ENCODE measurements at regions not wholly inside any gene's neighbourhood (a gene's known extent, or its start where the extent isn't known, plus 50 kb on each side); places are given as distances from the start of the nearest gene placed in this dataset.
"Not testable (repeated sequence)": the region's sequence is repeated elsewhere in the genome, so short reads cannot be mapped to it uniquely, and the experiment has no call there.

DNA sequence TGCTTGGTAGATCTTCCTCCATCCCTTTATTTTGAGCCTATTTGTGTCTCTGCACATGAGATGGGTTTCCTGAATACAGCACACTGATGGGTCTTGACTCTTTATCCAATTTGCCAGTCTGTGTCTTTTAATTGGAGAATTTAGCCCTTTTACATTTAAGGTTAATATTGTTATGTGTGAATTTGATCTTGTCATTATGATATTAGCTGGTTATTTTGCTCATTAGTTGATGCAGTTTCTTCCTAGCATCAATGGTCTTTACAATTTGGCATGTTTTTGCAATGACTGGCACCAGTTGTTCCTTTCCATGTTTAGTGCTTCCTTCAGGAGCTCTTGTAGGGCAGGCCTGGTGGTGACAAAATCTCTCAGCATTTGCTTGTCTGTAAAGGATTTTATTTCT, 72.4 kb downstream of the HNRNPD start:
- not testable (repeated sequence) for H3K27ac Mint-ChIP-seq; H3K27me3 Mint-ChIP-seq; H3K36me3 Mint-ChIP-seq (ENCODE audit: insufficient read depth); H3K4me1 Mint-ChIP-seq (ENCODE audit: low read depth); H3K9me3 Mint-ChIP-seq (ENCODE audit: low read depth); DNase-seq (ENCODE audit: low spot score, unreplicated experiment); H3K4me3 Mint-ChIP-seq (ENCODE audit: low read depth)

DNA sequence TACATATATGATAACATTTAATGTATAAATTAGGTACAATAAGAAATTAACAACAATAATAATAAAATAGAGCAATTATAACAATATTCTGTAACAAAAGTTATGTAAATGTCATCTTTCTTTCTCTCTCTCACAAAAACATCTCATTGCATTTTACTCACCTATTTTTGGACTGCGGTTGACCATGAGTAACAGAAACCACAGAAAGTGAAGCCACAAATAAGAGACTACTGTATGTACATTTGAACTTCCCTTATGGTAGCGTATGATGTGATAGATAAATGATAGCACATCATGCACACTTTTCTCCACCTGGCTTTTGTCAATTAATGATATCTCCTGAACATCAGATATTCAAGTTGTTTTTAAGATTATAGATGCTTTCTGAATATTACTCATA, 80.5 kb downstream of the HNRNPD start:
- Mint-ChIP-seq H3K27me3 (no peaks in the 10 kb centered on the region), H3K4me3 (ENCODE audit: low read depth) (no peak overlapping the region), H3K27ac (no peak overlapping the region), H3K36me3 (ENCODE audit: insufficient read depth) (no peaks in the 10 kb centered on the region), H3K9me3 (ENCODE audit: low read depth) (no peaks in the 10 kb centered on the region), H3K4me1 (ENCODE audit: low read depth) (no peaks in the 10 kb centered on the region)
- DNase-seq (ENCODE audit: low spot score, unreplicated experiment) = no peak
- TF ChIP-seq, protein P1, sequence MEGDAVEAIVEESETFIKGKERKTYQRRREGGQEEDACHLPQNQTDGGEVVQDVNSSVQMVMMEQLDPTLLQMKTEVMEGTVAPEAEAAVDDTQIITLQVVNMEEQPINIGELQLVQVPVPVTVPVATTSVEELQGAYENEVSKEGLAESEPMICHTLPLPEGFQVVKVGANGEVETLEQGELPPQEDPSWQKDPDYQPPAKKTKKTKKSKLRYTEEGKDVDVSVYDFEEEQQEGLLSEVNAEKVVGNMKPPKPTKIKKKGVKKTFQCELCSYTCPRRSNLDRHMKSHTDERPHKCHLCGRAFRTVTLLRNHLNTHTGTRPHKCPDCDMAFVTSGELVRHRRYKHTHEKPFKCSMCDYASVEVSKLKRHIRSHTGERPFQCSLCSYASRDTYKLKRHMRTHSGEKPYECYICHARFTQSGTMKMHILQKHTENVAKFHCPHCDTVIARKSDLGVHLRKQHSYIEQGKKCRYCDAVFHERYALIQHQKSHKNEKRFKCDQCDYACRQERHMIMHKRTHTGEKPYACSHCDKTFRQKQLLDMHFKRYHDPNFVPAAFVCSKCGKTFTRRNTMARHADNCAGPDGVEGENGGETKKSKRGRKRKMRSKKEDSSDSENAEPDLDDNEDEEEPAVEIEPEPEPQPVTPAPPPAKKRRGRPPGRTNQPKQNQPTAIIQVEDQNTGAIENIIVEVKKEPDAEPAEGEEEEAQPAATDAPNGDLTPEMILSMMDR (IDR thresholded peaks at IDR 0.05; ENCODE audit: unreplicated experiment) = no peak

DNA sequence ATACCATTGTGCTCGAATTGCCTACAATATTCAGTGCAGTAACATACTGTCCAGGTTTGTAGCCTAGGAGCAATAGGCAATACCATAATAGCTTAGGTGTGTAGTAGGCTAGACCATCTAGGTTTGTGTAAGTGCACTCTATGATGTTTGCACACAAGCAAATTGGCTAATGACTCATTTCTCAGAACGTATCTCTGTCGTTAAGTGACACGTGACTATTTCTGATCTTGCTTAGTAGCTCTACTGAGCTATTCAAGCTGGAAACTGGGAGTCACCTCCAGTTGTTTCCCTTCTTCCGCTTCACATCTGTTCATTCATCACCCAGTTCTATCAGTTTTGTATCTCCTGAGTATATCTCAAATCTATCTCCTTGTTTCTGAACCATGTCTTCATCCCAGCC, 86.1 kb downstream of the HNRNPD start:
- H3K36me3 Mint-ChIP-seq (ENCODE audit: insufficient read depth) = no peaks in the 10 kb centered on the region
- H3K4me3 Mint-ChIP-seq (ENCODE audit: low read depth) = no peak overlapping the region
- H3K27ac Mint-ChIP-seq = no peak overlapping the region
- H3K9me3 Mint-ChIP-seq (ENCODE audit: low read depth) = no peaks in the 10 kb centered on the region
- peaks cover 7% of the 10 kb centered on the region for H3K4me1 Mint-ChIP-seq (ENCODE audit: low read depth)
- no peak for DNase-seq (ENCODE audit: low spot score, unreplicated experiment)
- H3K27me3 Mint-ChIP-seq = peaks cover 3% of the 10 kb centered on the region
- TF ChIP-seq, protein P1 (IDR thresholded peaks at IDR 0.05; ENCODE audit: unreplicated experiment) = no peak

DNA sequence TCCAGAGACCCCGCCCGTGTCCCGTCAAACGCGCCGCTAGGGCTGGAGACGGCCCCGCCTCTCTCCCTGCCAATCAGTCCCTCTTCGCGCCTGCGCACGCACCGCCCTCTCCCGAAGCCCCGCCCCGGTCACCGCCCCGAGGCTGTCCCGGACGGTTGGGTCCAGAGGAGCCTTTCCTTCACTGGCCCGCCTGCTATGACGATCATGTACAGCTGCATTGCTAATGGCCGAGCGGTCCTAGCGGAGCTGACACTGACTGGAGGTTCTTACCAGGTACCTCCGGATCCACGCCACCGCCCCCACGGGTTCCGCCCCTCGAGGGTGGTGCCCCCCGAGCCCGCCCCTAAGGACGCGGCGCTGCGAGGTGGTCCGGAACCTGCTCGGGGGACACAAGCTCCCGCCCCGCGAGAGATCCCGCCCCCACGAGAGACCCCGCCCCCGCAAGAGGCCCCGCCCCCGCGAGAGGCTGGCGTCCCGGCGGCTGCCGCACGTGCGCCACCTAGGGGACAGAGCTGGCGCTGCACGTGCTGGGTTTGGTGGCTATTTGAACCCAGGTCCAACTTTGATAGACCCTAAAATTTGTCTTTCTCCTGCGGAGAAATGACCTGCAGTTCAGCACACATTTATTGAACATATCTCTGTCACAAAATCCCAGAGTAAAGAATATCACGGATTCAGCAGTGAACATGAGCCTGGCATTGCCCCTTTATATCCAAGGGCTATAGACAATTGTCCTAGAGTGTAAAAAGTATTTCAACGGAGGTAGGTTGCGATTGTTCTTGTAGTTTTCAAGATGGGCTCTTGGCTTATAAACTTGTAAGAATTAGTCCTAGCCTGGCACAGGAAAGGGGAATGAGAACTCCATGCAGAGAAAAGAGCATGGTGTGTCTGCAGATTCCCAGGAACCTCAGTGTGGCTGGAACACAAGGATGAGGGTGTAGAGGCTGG, 88.7 kb downstream of the HNRNPD start:
- TF ChIP-seq, protein P1 (IDR thresholded peaks at IDR 0.05; ENCODE audit: unreplicated experiment) = peak; percentile 94

DNA sequence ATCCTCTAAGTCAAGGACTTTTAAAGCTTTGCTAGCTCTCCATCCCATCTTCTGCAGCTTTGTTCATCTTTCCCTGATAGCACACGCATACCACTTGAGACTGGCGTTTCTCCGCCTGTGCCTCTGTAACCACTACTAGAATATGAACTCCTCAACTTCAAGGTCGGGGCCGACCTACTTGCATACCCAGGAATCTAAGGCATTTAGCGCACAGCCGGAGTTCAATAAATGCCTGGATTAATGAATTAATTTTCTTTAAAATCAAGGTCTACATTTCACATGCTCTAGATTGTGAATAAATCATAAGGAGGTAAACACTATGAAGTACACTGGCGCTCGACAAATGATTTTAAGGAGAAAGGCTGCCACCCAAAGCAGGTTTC, 89.3 kb downstream of the HNRNPD start:
- DNase-seq (ENCODE audit: low spot score, unreplicated experiment) = no peak
- H3K4me1 Mint-ChIP-seq (ENCODE audit: low read depth) = peaks cover 7% of the 10 kb centered on the region
- no peaks in the 10 kb centered on the region for H3K9me3 Mint-ChIP-seq (ENCODE audit: low read depth)
- peak overlapping the region; percentile 67 for H3K4me3 Mint-ChIP-seq (ENCODE audit: low read depth)
- H3K36me3 Mint-ChIP-seq (ENCODE audit: insufficient read depth) = no peaks in the 10 kb centered on the region
- peak overlapping the region; percentile 50 for H3K27ac Mint-ChIP-seq
- TF ChIP-seq, protein P1 (IDR thresholded peaks at IDR 0.05; ENCODE audit: unreplicated experiment) = no peak
- H3K27me3 Mint-ChIP-seq = peaks cover 3% of the 10 kb centered on the region

More for the DNA sequence above, 88.7 kb downstream of the HNRNPD start:
- H3K27me3 Mint-ChIP-seq = peaks cover 3% of the 10 kb centered on the region
- peak overlapping the region; percentile 67 for H3K4me3 Mint-ChIP-seq (ENCODE audit: low read depth)
- no peaks in the 10 kb centered on the region for H3K36me3 Mint-ChIP-seq (ENCODE audit: insufficient read depth)
- no peaks in the 10 kb centered on the region for H3K9me3 Mint-ChIP-seq (ENCODE audit: low read depth)
- H3K4me1 Mint-ChIP-seq (ENCODE audit: low read depth) = peaks cover 7% of the 10 kb centered on the region
- peak overlapping the region; percentile 50 for H3K27ac Mint-ChIP-seq
- DNase-seq (ENCODE audit: low spot score, unreplicated experiment) = peak; percentile 99

DNA sequence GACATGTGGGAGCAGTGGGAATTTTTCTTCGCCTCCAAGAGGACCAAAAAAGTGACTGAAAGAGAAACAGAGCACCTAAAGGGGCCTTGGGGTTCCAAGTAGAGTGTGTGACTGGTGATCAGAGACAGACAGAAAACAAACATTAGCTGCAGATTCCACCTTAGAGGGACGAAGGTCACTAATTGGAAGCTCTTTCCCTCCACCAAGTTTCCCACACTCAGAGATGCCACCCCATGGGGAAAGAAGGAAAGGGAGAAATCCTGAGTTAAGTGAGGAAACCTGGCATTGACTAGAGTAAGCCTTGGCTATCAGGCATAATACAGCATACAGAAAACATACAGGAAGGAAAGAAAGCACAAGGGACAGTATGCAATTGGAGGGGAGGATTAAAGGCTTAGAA, 90.9 kb downstream of the HNRNPD start:
- peaks cover 7% of the 10 kb centered on the region for H3K4me1 Mint-ChIP-seq (ENCODE audit: low read depth)
- no peak overlapping the region for H3K27ac Mint-ChIP-seq
- no peaks in the 10 kb centered on the region for H3K36me3 Mint-ChIP-seq (ENCODE audit: insufficient read depth)
- H3K4me3 Mint-ChIP-seq (ENCODE audit: low read depth) = no peak overlapping the region
- DNase-seq (ENCODE audit: low spot score, unreplicated experiment) = no peak
- TF ChIP-seq, protein P1 (IDR thresholded peaks at IDR 0.05; ENCODE audit: unreplicated experiment) = no peak
- H3K27me3 Mint-ChIP-seq = peaks cover 3% of the 10 kb centered on the region
- peaks cover 2% of the 10 kb centered on the region for H3K9me3 Mint-ChIP-seq (ENCODE audit: low read depth)

DNA sequence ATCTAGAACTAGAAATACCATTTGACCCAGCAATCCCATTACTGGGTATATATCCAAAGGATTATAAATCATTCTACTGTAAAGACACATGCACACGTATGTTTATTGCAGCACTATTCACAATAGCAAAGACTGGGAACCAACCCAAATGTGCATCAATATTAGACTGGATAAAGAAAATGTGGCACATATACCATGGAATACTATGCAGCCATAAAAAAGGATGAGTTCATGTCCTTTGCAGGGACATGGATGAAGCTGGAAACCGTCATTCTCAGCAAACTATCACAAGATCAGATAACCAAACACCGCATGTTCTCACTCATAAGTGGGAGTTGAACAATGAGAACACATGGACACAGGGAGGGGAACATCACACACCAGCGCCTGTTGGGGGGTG, 94.2 kb downstream of the HNRNPD start:
- not testable (repeated sequence) for H3K9me3 Mint-ChIP-seq (ENCODE audit: low read depth); DNase-seq (ENCODE audit: low spot score, unreplicated experiment); H3K36me3 Mint-ChIP-seq (ENCODE audit: insufficient read depth); H3K27ac Mint-ChIP-seq; H3K27me3 Mint-ChIP-seq; H3K4me1 Mint-ChIP-seq (ENCODE audit: low read depth); H3K4me3 Mint-ChIP-seq (ENCODE audit: low read depth)
